ENCODE measurements at regions not wholly inside any gene's neighbourhood (a gene's known extent, or its start where the extent isn't known, plus 50 kb on each side); places are given as distances from the start of the nearest gene placed in this dataset.

GRCh38 chr9:7892975-7893374 is 93.4 kb upstream of the DMAC1 start:
- FAIRE-seq, result no peak
- ChIA-PET POLR2A (interaction anchor here (0.7 kb wide), 1 partner anchor 991 kb away, joined by 3 read pairs; no protein-coding TSS in a partner anchor), CTCF (no interaction called here)

More at GRCh38 chr9:7892975-7893374, 93.4 kb upstream of the DMAC1 start:
- TF ChIP-seq MAX (IDR thresholded peaks at IDR 0.05; ENCODE audit: insufficient read depth, insufficient read length), result no peak
- TF ChIP-seq FOS (IDR thresholded peaks at IDR 0.05; ENCODE audit: borderline replicate concordance, insufficient read depth, low read length), result no peak
- no peak for TF ChIP-seq EZH2 (IDR thresholded peaks at IDR 0.05; ENCODE audit: borderline replicate concordance, low read depth, low read length, severe bottlenecking)
- TF ChIP-seq JUN (IDR thresholded peaks at IDR 0.05; ENCODE audit: borderline replicate concordance, insufficient read depth, insufficient read length, low read depth), result no peak
- no peak for TF ChIP-seq POLR2A (IDR thresholded peaks at IDR 0.05; ENCODE audit: low read depth, low read length)
- no peak for TF ChIP-seq MYC (IDR thresholded peaks at IDR 0.05; ENCODE audit: low read depth, low read length)
- no peak for TF ChIP-seq GATA2 (IDR thresholded peaks at IDR 0.05; ENCODE audit: insufficient read depth, insufficient read length, low read depth, low read length)
- no peak for TF ChIP-seq POLR2AphosphoS5 (IDR thresholded peaks at IDR 0.05; ENCODE audit: insufficient read depth, low read depth, low read length)
- no peak for TF ChIP-seq CTCF (IDR thresholded peaks at IDR 0.05; ENCODE audit: extremely low read depth in 1 of 2, insufficient read depth in 1 of 2, low read depth in 1 of 2, low read length in 2 of 2)
- DNase-seq (ENCODE audit: low read depth, low spot score), result no peak
- H3K4me2 ChIP-seq (ENCODE audit: insufficient read depth, low read length), result no peak overlapping the region
- no TSS peak for BruUV-seq (replicated peaks)
- intact Hi-C loops (cut with micrococcal nuclease), result no loop called here
- dilution Hi-C loops (cut with MboI; ENCODE audit: extremely low pct_ligation_motif_present, low sequenced_read_pairs), result no loop called here
- H3K79me2 ChIP-seq (ENCODE audit: control insufficient read depth, insufficient read depth, low read length), result no peaks in the 10 kb centered on the region
- no peaks in the 10 kb centered on the region for H3K27me3 ChIP-seq (ENCODE audit: control insufficient read depth in 2 of 2, insufficient read depth in 2 of 2, low read length in 2 of 2)
- H3K9ac ChIP-seq (replicated peaks; ENCODE audit: extremely low read depth, insufficient read depth, low read length), result no peak overlapping the region
- H2AFZ ChIP-seq (ENCODE audit: low read depth, low read length), result no peak overlapping the region
- no peaks in the 10 kb centered on the region for H3K4me1 ChIP-seq (ENCODE audit: control insufficient read depth, extremely low read depth, insufficient read depth, low read length)
- H3K36me3 ChIP-seq (ENCODE audit: control insufficient read depth in 2 of 2, extremely low read depth in 1 of 2, insufficient read depth in 2 of 2, low read length in 2 of 2), result no peaks in the 10 kb centered on the region
- H3K4me3 ChIP-seq (replicated peaks in 1 of 3; ENCODE audit: insufficient read depth in 1 of 3, low read depth in 1 of 3, low read length in 3 of 3), result no peak overlapping the region
- no peak overlapping the region for H3K27ac ChIP-seq (ENCODE audit: insufficient read depth, low read depth, low read length)
- H4K20me1 ChIP-seq (replicated peaks; ENCODE audit: control insufficient read depth, extremely low read depth, insufficient read depth, low read length), result no peaks in the 10 kb centered on the region
- no peaks in the 10 kb centered on the region for H3K9me3 ChIP-seq (replicated peaks; ENCODE audit: control insufficient read depth, insufficient read depth, low read length)
- H3K9me1 ChIP-seq (replicated peaks; ENCODE audit: control insufficient read depth, extremely low read depth, insufficient read depth, low read length), result no peaks in the 10 kb centered on the region

All from endothelial cell of umbilical vein (primary cell).